PC-3 (cell line): ENCODE measurements at regions not wholly inside any gene's neighbourhood (a gene's known extent, or its start where the extent isn't known, plus 50 kb on each side); places are given as distances from the start of the nearest gene placed in this dataset.

Source experiments
- CTCF ChIP-seq: fragments of 300-600 bp; sonication (generic); conservative IDR thresholded peaks from 2 replicates; pipeline ENCODE4 v1.5.1; 2017; ENCODE audit warnings: antibody characterized with exemption, low read depth, mild to moderate bottlenecking, low read length
- EZH2 ChIP-seq: fragments of 300-600 bp; sonication (generic); IDR thresholded peaks from one replicate; pipeline ENCODE4 v1.6.1; 2017; ENCODE audit warnings: antibody characterized with exemption, mild to moderate bottlenecking, low read length; ENCODE audit not compliant: unreplicated experiment
- EZH2phosphoT487 ChIP-seq: fragments of 300-600 bp; sonication (generic); IDR thresholded peaks from 2 replicates; pipeline ENCODE4 v1.6.1; 2018; ENCODE audit warnings: mild to moderate bottlenecking, antibody characterized with exemption, low read length, borderline replicate concordance

GRCh38 chr12:34604631-34605509, 582.6 kb downstream of the ALG10 start:
- TF ChIP-seq CTCF (no peak), EZH2 (no peak), EZH2phosphoT487 (no peak)
